ENCODE measurements at regions not wholly inside any gene's neighbourhood (a gene's known extent, or its start where the extent isn't known, plus 50 kb on each side); places are given as distances from the start of the nearest gene placed in this dataset.

DNA sequence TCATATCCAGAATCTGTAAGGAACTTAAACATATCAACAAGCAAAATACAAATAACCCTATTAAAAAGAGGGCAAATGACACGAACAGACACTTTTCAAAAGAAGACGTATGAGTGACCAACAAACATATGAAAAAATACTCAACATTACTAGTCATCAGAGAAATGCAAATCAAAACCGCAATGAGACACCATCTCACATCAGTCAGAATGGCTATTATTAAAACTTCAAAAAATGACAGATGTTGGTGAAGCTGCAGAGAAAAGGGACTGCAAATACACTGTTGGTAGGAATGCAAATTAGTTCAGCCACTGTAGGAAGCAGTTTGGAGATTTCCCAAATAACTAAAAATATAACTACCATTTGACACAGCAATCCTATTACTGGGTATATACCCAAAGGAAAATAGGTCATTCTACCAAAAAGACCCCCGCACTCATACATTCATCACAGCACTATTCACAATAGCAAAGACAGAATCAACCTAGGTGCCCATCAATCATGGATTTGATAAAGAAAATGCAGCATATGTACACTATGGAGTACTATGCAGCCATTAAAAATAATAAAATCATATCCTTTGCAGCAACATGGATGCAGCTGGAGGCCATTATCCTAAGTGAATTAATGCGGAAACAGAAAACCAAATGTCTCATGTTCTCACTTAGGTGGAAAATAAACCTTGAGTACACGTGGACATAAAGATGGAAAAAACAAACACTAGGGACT, 230.1 kb upstream of the RAB4A start:
- TF ChIP-seq, protein P1, sequence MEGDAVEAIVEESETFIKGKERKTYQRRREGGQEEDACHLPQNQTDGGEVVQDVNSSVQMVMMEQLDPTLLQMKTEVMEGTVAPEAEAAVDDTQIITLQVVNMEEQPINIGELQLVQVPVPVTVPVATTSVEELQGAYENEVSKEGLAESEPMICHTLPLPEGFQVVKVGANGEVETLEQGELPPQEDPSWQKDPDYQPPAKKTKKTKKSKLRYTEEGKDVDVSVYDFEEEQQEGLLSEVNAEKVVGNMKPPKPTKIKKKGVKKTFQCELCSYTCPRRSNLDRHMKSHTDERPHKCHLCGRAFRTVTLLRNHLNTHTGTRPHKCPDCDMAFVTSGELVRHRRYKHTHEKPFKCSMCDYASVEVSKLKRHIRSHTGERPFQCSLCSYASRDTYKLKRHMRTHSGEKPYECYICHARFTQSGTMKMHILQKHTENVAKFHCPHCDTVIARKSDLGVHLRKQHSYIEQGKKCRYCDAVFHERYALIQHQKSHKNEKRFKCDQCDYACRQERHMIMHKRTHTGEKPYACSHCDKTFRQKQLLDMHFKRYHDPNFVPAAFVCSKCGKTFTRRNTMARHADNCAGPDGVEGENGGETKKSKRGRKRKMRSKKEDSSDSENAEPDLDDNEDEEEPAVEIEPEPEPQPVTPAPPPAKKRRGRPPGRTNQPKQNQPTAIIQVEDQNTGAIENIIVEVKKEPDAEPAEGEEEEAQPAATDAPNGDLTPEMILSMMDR (IDR thresholded peaks at IDR 0.05) = no peak
- no peak for TF ChIP-seq POLR2A (IDR thresholded peaks at IDR 0.05)

All from breast epithelium (tissue), 3 donors.